HG03520 (cell line): ENCODE measurements at regions not wholly inside any gene's neighbourhood (a gene's known extent, or its start where the extent isn't known, plus 50 kb on each side); places are given as distances from the start of the nearest gene placed in this dataset.

Experiments
- ATAC-seq: cut with Tn5 transposase; IDR thresholded peaks from one replicate; pipeline ENCODE4 v1.9.1; 2021; ENCODE audit warnings: mild to moderate bottlenecking, moderate library complexity; ENCODE audit not compliant: unreplicated experiment

- ATAC-seq: no peak
Observed at GRCh38 chr3:154976072-154976983, 103.8 kb upstream of the MME start.

- ATAC-seq: no peak
Observed at GRCh38 chr3:154973851-154974250, 106.3 kb upstream of the MME start.

- no peak for ATAC-seq
Observed at GRCh38 chr3:154972951-154973350, 107.2 kb upstream of the MME start.

- no peak for ATAC-seq
Observed at GRCh38 chr3:154971771-154972326, 108.3 kb upstream of the MME start.

GRCh38 chr3:154971341-154971740 lies 108.8 kb upstream of the MME start:
- ATAC-seq: no peak

GRCh38 chr3:154970797-154971196 lies 109.3 kb upstream of the MME start:
- no peak for ATAC-seq

GRCh38 chr3:154969366-154969765 lies 110.8 kb upstream of the MME start:
- no peak for ATAC-seq

- no peak for ATAC-seq
Observed at GRCh38 chr3:154967090-154967489, 113.0 kb upstream of the MME start.

GRCh38 chr3:154956815-154957214 lies 123.3 kb upstream of the MME start:
- ATAC-seq: no peak

- no peak for ATAC-seq
Observed at GRCh38 chr3:154955907-154956533, 124.1 kb upstream of the MME start.

GRCh38 chr3:154954757-154955156 lies 125.4 kb upstream of the MME start:
- no peak for ATAC-seq

- no peak for ATAC-seq
Observed at GRCh38 chr3:154953538-154953937, 126.6 kb upstream of the MME start.

GRCh38 chr3:154952553-154952952 lies 127.6 kb upstream of the MME start:
- ATAC-seq: no peak

GRCh38 chr3:154943981-154944380 lies 136.1 kb upstream of the MME start:
- no peak for ATAC-seq

- no peak for ATAC-seq
Observed at GRCh38 chr3:154942827-154943226, 137.3 kb upstream of the MME start.

GRCh38 chr3:154936196-154936595 lies 143.9 kb upstream of the MME start:
- no peak for ATAC-seq

- ATAC-seq: no peak
Observed at GRCh38 chr3:154933581-154933980, 146.5 kb upstream of the MME start.

GRCh38 chr3:154932633-154933032 lies 147.5 kb upstream of the MME start:
- no peak for ATAC-seq

GRCh38 chr3:154931484-154931883 lies 148.6 kb upstream of the MME start:
- ATAC-seq: no peak

GRCh38 chr3:154926721-154927120 lies 153.4 kb upstream of the MME start:
- ATAC-seq: no peak

GRCh38 chr3:154921351-154921750 lies 158.8 kb upstream of the MME start:
- ATAC-seq: no peak

GRCh38 chr3:154919226-154919625 lies 160.9 kb upstream of the MME start:
- ATAC-seq: no peak
